ENCODE measurements at regions not wholly inside any gene's neighbourhood (a gene's known extent, or its start where the extent isn't known, plus 50 kb on each side); places are given as distances from the start of the nearest gene placed in this dataset.

- no peaks in the 10 kb centered on the region for H3K79me2 ChIP-seq (replicated peaks; ENCODE audit: insufficient read depth, low read length)
- H3K9me2 ChIP-seq (ENCODE audit: insufficient read depth, low read length) = no peaks in the 10 kb centered on the region
- H3K36me3 ChIP-seq (ENCODE audit: insufficient read depth, low read length) = no peaks in the 10 kb centered on the region
- no peaks in the 10 kb centered on the region for H3F3A ChIP-seq (ENCODE audit: insufficient read depth, low read length, poor library complexity, severe bottlenecking)
- H3K9me3 ChIP-seq (ENCODE audit: low read length) = no peaks in the 10 kb centered on the region
- H2AFZ ChIP-seq (ENCODE audit: low read depth, low read length) = no peak overlapping the region
- H3K27me3 ChIP-seq (ENCODE audit: insufficient read depth, low read depth, low read length) = no peaks in the 10 kb centered on the region
- H3K9ac ChIP-seq (ENCODE audit: low read length) = no peak overlapping the region
- no peaks in the 10 kb centered on the region for H4K20me1 ChIP-seq (ENCODE audit: insufficient read depth)
- H3K4me2 ChIP-seq (ENCODE audit: low read length) = no peak overlapping the region
- no peak overlapping the region for H3K4me3 ChIP-seq (ENCODE audit: low read length)
- H3K27ac ChIP-seq (ENCODE audit: low read length) = no peak overlapping the region
- TF ChIP-seq EP300 (conservative IDR thresholded peaks at IDR 0.05; ENCODE audit: poor library complexity, severe bottlenecking) = no peak
- no peak for TF ChIP-seq MXI1 (conservative IDR thresholded peaks at IDR 0.05; ENCODE audit: poor library complexity, severe bottlenecking)
- no peak for TF ChIP-seq POLR2AphosphoS5 (IDR thresholded peaks at IDR 0.05)
- TF ChIP-seq CTCF (IDR thresholded peaks at IDR 0.05; ENCODE audit: poor library complexity, severe bottlenecking) = no peak
- no peak for TF ChIP-seq REST (IDR thresholded peaks at IDR 0.05; ENCODE audit: borderline replicate concordance)
- TF ChIP-seq RAD21 (conservative IDR thresholded peaks at IDR 0.05) = no peak
- TF ChIP-seq TAF1 (IDR thresholded peaks at IDR 0.05; ENCODE audit: low read depth) = no peak
- TF ChIP-seq EZH2 (IDR thresholded peaks at IDR 0.05; ENCODE audit: borderline replicate concordance, insufficient read depth, low read length, poor library complexity, severe bottlenecking) = no peak
- TF ChIP-seq SMC3 (conservative IDR thresholded peaks at IDR 0.05; ENCODE audit: poor library complexity) = no peak
These were observed 178.4 kb downstream of the SPTSSA start for GRCh38 chr14:34283590-34283989.

GRCh38 chr14:34277191-34277590 lies 184.8 kb downstream of the SPTSSA start:
- H4K20me1 ChIP-seq (ENCODE audit: insufficient read depth) = no peaks in the 10 kb centered on the region
- H3K27ac ChIP-seq (ENCODE audit: low read length) = no peak overlapping the region
- H3K9ac ChIP-seq (ENCODE audit: low read length) = no peak overlapping the region
- H3F3A ChIP-seq (ENCODE audit: insufficient read depth, low read length, poor library complexity, severe bottlenecking) = no peaks in the 10 kb centered on the region
- H3K4me3 ChIP-seq (ENCODE audit: low read length) = no peak overlapping the region
- TF ChIP-seq EP300 (conservative IDR thresholded peaks at IDR 0.05; ENCODE audit: poor library complexity, severe bottlenecking) (no peak), REST (IDR thresholded peaks at IDR 0.05; ENCODE audit: borderline replicate concordance) (no peak), POLR2AphosphoS5 (IDR thresholded peaks at IDR 0.05) (no peak), TAF1 (IDR thresholded peaks at IDR 0.05; ENCODE audit: low read depth) (no peak), SMC3 (conservative IDR thresholded peaks at IDR 0.05; ENCODE audit: poor library complexity) (no peak), CTCF (IDR thresholded peaks at IDR 0.05; ENCODE audit: poor library complexity, severe bottlenecking) (no peak), EZH2 (IDR thresholded peaks at IDR 0.05; ENCODE audit: borderline replicate concordance, insufficient read depth, low read length, poor library complexity, severe bottlenecking) (no peak), RAD21 (conservative IDR thresholded peaks at IDR 0.05) (no peak), MXI1 (conservative IDR thresholded peaks at IDR 0.05; ENCODE audit: poor library complexity, severe bottlenecking) (no peak)
- H3K9me2 ChIP-seq (ENCODE audit: insufficient read depth, low read length) = no peaks in the 10 kb centered on the region
- no peaks in the 10 kb centered on the region for H3K9me3 ChIP-seq (ENCODE audit: low read length)
- no peak overlapping the region for H2AFZ ChIP-seq (ENCODE audit: low read depth, low read length)
- no peaks in the 10 kb centered on the region for H3K36me3 ChIP-seq (ENCODE audit: insufficient read depth, low read length)
- H3K27me3 ChIP-seq (ENCODE audit: insufficient read depth, low read depth, low read length) = no peaks in the 10 kb centered on the region
- no peaks in the 10 kb centered on the region for H3K79me2 ChIP-seq (replicated peaks; ENCODE audit: insufficient read depth, low read length)
- no peak overlapping the region for H3K4me2 ChIP-seq (ENCODE audit: low read length)
